ENCODE measurements at regions not wholly inside any gene's neighbourhood (a gene's known extent, or its start where the extent isn't known, plus 50 kb on each side); places are given as distances from the start of the nearest gene placed in this dataset.

DNA sequence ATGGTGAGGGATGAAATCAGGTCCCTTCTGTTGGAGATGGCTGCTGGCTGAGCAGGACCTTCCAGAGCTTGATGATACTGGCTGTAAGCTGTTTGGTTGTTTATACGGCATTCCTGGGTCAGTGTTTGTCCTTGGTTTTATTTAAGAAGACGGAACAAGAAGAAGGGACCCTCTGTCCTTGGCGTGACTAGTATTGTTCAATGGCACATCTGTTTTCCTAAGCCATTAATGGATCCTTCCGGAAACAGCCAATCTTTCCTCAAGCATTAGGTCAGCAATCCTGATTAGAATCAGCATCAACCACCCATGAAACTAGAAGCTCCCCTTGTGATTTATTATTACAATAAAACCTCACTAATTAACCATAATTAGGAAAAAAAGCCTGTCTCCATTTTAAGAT lies 128.7 kb upstream of the KIAA1217 start:
- ChIA-PET POLR2A (no interaction called here), CTCF (no interaction called here)
- no peaks in the 10 kb centered on the region for H3K4me1 ChIP-seq
- no peak overlapping the region for H3K4me3 ChIP-seq (ENCODE audit: low read depth, low read length)
- Mint-ChIP-seq H3K4me1 (ENCODE audit: low read depth, unreplicated experiment) (no peaks in the 10 kb centered on the region), H3K27ac (ENCODE audit: unreplicated experiment) (no peak overlapping the region), H3K27me3 (ENCODE audit: insufficient read depth, unreplicated experiment) (peaks cover 9% of the 10 kb centered on the region), H3K9me3 (ENCODE audit: unreplicated experiment) (no peaks in the 10 kb centered on the region), H3K4me3 (ENCODE audit: unreplicated experiment) (no peak overlapping the region), H3K36me3 (ENCODE audit: insufficient read depth, unreplicated experiment) (no peaks in the 10 kb centered on the region)
- no peaks in the 10 kb centered on the region for H3K36me3 ChIP-seq (ENCODE audit: control insufficient read depth, insufficient read depth, low read length)
- intact Hi-C loops (cut with micrococcal nuclease; ENCODE audit: unreplicated experiment), result no loop called here
- TF ChIP-seq, protein P1, sequence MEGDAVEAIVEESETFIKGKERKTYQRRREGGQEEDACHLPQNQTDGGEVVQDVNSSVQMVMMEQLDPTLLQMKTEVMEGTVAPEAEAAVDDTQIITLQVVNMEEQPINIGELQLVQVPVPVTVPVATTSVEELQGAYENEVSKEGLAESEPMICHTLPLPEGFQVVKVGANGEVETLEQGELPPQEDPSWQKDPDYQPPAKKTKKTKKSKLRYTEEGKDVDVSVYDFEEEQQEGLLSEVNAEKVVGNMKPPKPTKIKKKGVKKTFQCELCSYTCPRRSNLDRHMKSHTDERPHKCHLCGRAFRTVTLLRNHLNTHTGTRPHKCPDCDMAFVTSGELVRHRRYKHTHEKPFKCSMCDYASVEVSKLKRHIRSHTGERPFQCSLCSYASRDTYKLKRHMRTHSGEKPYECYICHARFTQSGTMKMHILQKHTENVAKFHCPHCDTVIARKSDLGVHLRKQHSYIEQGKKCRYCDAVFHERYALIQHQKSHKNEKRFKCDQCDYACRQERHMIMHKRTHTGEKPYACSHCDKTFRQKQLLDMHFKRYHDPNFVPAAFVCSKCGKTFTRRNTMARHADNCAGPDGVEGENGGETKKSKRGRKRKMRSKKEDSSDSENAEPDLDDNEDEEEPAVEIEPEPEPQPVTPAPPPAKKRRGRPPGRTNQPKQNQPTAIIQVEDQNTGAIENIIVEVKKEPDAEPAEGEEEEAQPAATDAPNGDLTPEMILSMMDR (IDR thresholded peaks at IDR 0.05; ENCODE audit: insufficient read depth in 1 of 2, low read depth in 1 of 2, low read length in 1 of 2, severe bottlenecking in 1 of 2, unreplicated experiment in 1 of 2), result no peak
- H3K9me3 ChIP-seq, result no peaks in the 10 kb centered on the region
- 0 out of 2 replicates have a peak, but pooled peaks cover 2% of the 10 kb centered on the region for H3K27me3 ChIP-seq (replicated peaks; ENCODE audit: control insufficient read depth, insufficient read depth, low read length)
- no TSS peak for BruUV-seq (replicated peaks)
- DNase-seq, result no peak

GRCh38 chr10:24086296-24087086 lies 122.4 kb upstream of the KIAA1217 start:
- no TSS peak for BruUV-seq (replicated peaks)
- POLR2A ChIA-PET, result no interaction called here
- no peak overlapping the region for H3K4me3 Mint-ChIP-seq (ENCODE audit: unreplicated experiment)
- no peaks in the 10 kb centered on the region for H3K4me1 ChIP-seq
- intact Hi-C loops (cut with micrococcal nuclease; ENCODE audit: unreplicated experiment), result no loop called here
- no peak overlapping the region for H3K4me3 ChIP-seq (ENCODE audit: low read depth, low read length)
- no peaks in the 10 kb centered on the region for H3K36me3 ChIP-seq (ENCODE audit: control insufficient read depth, insufficient read depth, low read length)
- TF ChIP-seq, protein P1 (IDR thresholded peaks at IDR 0.05; ENCODE audit: insufficient read depth in 1 of 2, low read depth in 1 of 2, low read length in 1 of 2, severe bottlenecking in 1 of 2, unreplicated experiment in 1 of 2), result no peak
- H3K36me3 Mint-ChIP-seq (ENCODE audit: insufficient read depth, unreplicated experiment), result no peaks in the 10 kb centered on the region
- H3K9me3 ChIP-seq, result no peaks in the 10 kb centered on the region
- CTCF ChIA-PET, result no interaction called here
- H3K27me3 ChIP-seq (replicated peaks; ENCODE audit: control insufficient read depth, insufficient read depth, low read length), result 0 out of 2 replicates have a peak, but pooled peaks cover 2% of the 10 kb centered on the region
- H3K4me1 Mint-ChIP-seq (ENCODE audit: low read depth, unreplicated experiment), result no peaks in the 10 kb centered on the region
- H3K27me3 Mint-ChIP-seq (ENCODE audit: insufficient read depth, unreplicated experiment), result peaks cover 6% of the 10 kb centered on the region
- no peak overlapping the region for H3K27ac Mint-ChIP-seq (ENCODE audit: unreplicated experiment)
- H3K9me3 Mint-ChIP-seq (ENCODE audit: unreplicated experiment), result no peaks in the 10 kb centered on the region
- no peak for DNase-seq

- TF ChIP-seq, protein P1 (IDR thresholded peaks at IDR 0.05; ENCODE audit: insufficient read depth in 1 of 2, low read depth in 1 of 2, low read length in 1 of 2, severe bottlenecking in 1 of 2, unreplicated experiment in 1 of 2), result no peak
- H3K27ac Mint-ChIP-seq (ENCODE audit: unreplicated experiment), result no peak overlapping the region
- no TSS peak for BruUV-seq (replicated peaks)
- peaks cover 10% of the 10 kb centered on the region for H3K9me3 Mint-ChIP-seq (ENCODE audit: unreplicated experiment)
- CTCF ChIA-PET, result no interaction called here
- DNase-seq, result no peak
- H3K4me1 ChIP-seq, result no peaks in the 10 kb centered on the region
- no peaks in the 10 kb centered on the region for H3K36me3 Mint-ChIP-seq (ENCODE audit: insufficient read depth, unreplicated experiment)
- intact Hi-C loops (cut with micrococcal nuclease; ENCODE audit: unreplicated experiment), result no loop called here
- peaks cover 6% of the 10 kb centered on the region for H3K27me3 Mint-ChIP-seq (ENCODE audit: insufficient read depth, unreplicated experiment)
- no peaks in the 10 kb centered on the region for H3K9me3 ChIP-seq
- H3K27me3 ChIP-seq (replicated peaks; ENCODE audit: control insufficient read depth, insufficient read depth, low read length), result no peaks in the 10 kb centered on the region
- H3K4me3 Mint-ChIP-seq (ENCODE audit: unreplicated experiment), result no peak overlapping the region
- no peak overlapping the region for H3K4me3 ChIP-seq (ENCODE audit: low read depth, low read length)
- POLR2A ChIA-PET, result no interaction called here
- H3K4me1 Mint-ChIP-seq (ENCODE audit: low read depth, unreplicated experiment), result no peaks in the 10 kb centered on the region
- H3K36me3 ChIP-seq (ENCODE audit: control insufficient read depth, insufficient read depth, low read length), result no peaks in the 10 kb centered on the region
Observed at GRCh38 chr10:24091256-24091655, 117.7 kb upstream of the KIAA1217 start.

Measured in Caco-2 (cell line).